Activated CD8-positive, alpha-beta memory T cell treated with anti-CD3 and anti-CD28 coated beads for 36 hours (primary cell): ENCODE measurements at regions not wholly inside any gene's neighbourhood (a gene's known extent, or its start where the extent isn't known, plus 50 kb on each side); places are given as distances from the start of the nearest gene placed in this dataset.

ENCODE experiments used
- CTCF ChIA-PET: fragments of 350-600 bp; sonication (Branson Sonifier 250); formaldehyde crosslinking; loops from one replicate; lab custom pipeline; 2021; ENCODE audit warnings: antibody characterized with exemption; lab: Charles Lee
- POLR2A ChIA-PET: fragments of 350-600 bp; sonication (Branson Sonifier 250); formaldehyde crosslinking; loops from one replicate; lab custom pipeline; 2021; ENCODE audit warnings: antibody characterized with exemption; lab: Charles Lee

DNA sequence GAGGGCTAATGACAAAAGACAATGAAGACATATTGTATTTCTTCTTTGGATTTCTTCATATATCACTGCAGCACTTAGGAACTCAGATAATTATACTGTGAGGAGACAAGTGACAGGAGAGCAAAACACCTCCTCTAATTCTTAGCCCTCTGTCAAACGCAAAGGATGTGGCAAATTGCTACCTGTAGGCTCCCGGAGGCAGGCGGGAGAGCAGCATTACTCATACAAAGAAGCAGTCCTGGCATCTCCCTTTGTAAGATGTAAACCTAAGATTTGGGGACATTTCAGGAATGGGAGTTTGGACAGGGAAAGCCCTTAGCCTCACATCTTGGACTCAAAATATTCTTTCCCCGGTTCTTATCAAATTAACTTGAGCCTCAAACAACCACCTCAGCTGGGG lies 460.8 kb downstream of the SOX2 start:
- ChIA-PET POLR2A (no interaction called here), CTCF (no interaction called here)

DNA sequence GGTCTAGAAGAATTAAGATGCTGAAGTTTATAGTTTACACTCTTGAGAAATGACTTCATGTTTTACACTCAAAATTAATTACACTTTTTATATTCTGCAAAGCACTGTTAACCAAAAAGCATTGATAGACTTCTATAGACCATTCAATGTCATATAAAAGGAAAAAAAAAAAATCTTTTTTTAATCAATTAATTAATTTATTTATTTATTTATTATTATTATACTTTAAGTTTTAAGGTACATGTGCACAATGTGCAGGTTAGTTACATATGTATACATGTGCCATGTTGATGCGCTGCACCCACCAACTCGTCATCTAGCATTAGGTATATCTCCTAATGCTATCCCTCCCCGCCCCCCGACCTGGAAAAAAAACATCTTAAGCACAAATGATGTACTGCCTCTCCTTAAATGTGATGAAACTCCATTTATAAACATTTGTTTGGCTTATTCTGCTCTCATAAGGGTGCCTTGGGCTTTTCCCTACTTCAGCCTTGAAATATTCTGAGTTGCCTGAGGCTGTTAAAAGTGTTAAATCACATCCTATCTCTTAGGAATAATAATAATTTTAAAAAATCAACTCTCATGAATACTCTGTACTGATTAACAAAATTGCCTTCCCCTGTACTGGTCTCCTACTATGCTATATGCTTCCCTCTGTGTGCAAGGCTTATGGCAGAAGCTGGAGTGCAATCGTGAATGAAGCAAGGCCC lies 466.9 kb downstream of the SOX2 start:
- ChIA-PET CTCF (no interaction called here), POLR2A (no interaction called here)

DNA sequence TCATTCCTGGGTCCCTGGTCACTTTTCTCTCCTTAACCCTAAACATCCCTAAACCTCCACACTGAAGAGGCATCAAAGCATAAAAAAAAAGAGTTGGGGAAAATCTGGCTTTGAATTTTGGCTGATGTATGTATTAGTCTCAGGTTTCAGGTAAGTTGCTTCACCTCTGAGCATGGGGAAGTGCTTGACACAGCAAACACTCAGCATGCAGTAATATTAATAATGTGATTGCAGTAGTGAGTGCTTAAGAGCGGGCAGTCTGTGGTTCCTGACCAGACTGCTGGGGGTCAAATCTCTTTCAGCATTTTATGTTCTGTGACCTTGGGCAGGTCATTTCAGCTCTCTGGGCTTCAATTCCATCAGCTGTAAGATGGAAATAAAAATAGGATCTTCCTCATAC lies 467.9 kb downstream of the SOX2 start:
- ChIA-PET CTCF (no interaction called here), POLR2A (no interaction called here)

DNA sequence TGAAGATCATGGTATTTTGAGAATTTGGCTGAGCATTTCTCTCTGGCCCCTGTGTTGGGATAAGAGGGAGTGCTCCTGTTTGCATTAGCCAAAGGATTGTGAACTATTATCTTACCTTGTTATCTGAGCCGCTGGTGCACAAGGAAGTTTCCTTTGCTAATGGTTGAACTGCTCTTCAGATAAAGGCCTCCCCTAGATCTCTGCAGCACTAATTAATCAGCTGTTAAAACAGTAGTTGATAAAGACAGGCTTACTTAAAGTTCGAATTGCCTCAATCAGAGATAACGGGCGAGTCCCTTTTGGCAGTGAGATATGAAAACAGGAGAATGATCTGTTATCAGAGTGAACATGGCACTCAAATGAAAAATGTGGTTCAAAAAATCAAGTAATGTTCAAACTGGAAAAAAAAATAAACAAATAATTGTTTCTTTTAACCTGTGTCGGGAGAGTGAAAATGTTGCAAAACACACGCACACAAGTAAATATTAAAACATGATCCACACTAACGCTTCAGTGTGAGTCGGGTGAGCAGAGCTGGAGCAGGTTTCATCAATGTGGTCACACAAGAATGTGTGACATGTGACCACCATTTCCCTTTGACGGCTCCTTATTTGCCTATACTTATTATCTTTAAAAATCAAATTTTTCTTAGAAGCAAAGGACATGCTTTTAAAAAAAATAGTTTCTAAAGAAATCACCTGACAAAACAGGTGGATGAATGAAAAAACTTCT lies 469.1 kb downstream of the SOX2 start:
- ChIA-PET CTCF (no interaction called here), POLR2A (no interaction called here)

DNA sequence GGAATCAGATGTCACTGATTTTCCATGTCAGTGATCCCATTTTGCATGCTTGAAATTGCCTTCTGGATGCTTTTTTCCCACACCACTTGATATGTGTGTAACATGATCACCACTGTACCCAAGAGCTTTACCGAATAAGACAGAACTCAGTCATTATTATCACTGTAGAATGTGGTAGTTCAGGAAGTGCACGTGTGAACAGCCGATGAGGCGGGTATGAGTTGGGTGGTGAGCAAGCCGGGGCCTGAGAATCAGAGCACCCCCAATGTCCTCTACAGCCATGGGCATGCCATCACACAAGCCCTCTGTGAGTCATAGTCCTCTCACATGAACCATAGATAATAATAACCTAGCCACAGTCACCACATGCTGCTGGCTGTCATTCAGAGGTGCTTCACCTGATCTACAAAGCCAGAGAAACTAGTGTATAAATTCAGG lies 470.8 kb downstream of the SOX2 start:
- POLR2A ChIA-PET, result no interaction called here
- CTCF ChIA-PET, result no interaction called here

DNA sequence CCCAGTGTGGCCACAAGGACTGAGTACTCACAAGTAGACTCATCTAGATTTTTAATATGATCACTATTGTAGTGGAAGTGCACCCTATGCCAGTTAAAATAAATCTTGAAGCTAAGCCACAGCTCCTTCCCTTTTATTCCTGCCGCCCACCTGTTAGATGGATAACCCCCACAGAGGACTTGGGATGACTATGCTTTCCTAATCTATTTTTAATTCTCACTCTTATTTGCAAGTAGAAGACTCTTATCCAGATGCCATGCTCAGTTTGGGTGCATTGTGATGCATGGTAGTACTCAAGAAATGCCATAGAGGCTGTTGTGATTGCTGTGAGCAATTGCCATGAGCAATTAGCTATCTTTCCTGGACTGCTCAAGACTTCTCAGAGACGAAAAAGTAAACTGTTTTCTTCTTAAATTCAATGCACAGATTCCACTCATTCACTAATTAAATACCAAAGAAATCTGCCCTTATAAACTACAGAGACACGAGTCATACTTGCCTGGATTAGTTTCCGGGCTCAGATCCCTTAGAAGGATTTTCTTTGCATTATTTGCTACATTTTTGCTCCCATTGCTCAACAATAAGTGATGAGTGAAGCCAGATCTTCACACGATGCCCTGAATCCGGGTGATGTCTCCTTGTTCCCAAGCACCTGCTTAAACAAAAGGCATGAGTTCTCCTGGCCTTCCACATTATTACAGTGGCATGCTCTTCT lies 472.1 kb downstream of the SOX2 start:
- POLR2A ChIA-PET, result interaction anchor here (0.7 kb wide), 1 partner anchor 1411 kb away, joined by 5 read pairs; no protein-coding TSS in a partner anchor

DNA sequence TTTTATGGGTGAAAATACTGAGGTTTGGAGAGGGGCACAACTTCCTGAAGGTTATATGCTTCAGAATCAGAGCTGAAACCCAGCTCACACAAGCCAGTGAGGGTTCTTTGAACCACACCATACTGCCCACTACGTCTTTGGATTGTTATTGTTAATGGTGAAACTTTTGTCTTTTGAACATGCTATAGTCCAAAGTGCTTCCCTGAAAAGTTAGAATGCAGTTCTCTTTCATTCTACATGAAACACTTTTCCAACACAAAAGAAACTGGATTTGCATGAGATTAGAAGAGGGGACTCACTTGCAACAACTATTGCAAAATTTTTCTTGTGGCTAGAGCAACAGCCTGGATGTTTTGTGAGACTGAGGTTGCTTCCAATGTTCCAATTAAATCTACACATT lies 473.6 kb downstream of the SOX2 start:
- ChIA-PET POLR2A (no interaction called here), CTCF (no interaction called here)

More for the DNA sequence above, 472.1 kb downstream of the SOX2 start:
- CTCF ChIA-PET, result no interaction called here

DNA sequence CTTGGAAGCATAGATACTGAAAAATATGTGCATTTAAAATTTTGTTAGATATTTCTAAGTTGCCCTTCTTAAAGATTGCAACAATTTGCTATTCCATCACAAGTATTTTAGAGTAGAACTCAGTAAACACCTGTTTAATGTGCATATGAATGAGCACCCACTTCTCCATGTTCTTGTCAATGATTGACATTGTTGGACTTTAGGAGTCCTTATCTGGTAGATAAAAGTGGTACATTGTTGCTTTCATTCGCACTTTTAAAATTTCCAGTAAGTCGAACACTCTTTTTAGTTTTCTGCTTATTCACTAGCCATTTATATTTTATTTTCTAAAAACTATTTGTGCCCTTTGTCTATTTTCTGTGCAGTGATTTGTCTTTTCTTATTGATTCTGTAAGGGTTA lies 478.3 kb downstream of the SOX2 start:
- ChIA-PET CTCF (no interaction called here), POLR2A (no interaction called here)

DNA sequence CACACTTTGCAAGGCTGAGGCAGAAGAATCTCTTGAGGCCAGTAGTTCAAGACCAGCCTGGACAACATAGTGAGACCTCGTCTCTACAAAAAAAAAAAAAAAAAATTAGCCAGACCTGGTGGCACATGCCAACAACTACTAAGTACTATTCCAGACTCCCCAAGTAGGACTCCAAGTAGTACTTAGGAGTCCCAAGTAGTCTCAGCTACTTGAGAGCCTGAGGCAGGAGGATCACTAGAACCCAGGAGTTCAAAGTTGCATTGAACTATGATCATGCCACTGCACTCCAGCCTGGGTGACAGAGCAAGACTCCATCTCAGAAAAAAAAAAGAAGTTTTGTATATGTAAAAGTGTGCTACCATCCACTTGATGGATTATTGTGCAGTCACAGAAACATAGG lies 486.6 kb downstream of the SOX2 start:
- ChIA-PET CTCF (no interaction called here), POLR2A (no interaction called here)

DNA sequence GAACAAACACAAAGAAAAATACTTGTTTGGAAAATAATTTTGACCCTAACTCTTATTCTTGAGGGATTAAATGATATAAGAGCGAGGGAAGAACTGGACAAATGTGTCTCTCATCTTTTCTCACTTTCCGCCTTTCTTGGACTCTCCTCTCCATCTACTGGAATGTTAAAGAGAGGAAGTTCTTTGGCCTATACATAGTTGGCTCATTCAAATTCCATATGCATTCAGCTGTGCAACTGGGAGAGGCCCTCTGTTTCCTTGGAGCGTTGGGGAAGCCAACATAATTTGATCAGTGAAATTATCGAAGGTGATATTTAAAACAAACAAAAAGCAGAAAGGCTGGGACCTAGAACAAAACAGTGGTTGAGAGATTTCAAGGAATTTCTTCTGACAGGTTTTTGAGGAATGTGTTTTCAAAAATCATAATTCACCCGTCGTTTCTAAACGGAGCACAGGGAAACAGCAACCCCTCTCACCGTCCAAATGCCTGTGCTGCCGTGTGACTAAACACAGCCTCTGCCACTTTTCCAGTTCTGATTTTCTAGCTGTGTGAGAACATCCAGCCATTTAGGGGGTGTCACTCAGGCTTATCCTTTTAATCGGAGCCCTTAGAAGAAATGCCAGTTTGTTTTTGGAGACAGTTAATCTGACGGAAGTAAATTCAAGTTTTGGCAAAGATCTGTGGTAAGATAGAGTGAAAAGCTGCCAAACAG lies 489.9 kb downstream of the SOX2 start:
- POLR2A ChIA-PET, result no interaction called here
- CTCF ChIA-PET, result no interaction called here

DNA sequence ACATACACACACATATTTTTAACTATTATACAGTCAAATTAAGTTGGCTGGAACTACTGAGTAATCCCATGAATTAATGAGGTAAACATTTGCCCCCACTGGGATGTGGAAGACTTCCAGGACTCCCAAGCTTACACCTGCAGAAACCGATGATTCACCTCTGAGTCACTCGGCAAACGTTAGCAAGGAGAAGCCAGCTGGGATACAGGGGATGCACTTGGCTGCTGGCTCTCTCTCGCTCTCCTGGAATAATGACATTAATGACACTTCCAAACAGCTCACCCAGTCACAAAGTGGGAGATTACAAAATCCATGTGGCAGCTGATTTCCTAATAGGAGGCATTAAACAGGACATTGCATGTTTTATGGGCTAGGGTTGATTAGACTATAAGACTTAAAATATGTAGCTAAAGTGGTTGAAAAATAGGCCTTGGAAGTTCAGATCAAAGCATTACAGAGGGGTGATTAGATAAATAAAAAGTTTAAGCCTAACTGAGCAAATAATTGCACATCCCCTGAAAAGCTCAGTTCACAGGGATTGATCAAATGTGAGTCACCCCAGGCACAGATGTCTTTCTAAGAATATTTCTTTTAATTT lies 500.9 kb downstream of the SOX2 start:
- CTCF ChIA-PET, result no interaction called here
- POLR2A ChIA-PET, result no interaction called here

DNA sequence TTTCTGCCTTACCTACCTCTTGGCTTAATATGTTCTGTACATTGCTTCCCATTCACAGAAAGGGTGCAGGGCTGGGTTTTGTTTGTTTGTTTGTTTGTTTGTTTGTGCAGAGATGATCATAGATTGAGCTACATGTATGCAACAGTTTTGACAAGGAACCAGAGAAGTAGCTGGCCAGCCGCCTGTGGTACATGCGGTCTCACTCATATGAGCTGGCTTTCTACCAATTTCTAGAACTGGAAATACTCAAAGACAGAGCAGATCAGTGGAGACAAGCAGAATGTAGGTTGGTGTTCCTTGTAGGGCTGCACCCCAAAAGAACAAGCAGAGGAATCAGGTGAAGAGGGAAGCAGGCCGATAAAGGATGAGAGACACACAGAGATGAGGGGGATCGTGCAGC lies 502.7 kb downstream of the SOX2 start:
- CTCF ChIA-PET, result no interaction called here
- POLR2A ChIA-PET, result no interaction called here

DNA sequence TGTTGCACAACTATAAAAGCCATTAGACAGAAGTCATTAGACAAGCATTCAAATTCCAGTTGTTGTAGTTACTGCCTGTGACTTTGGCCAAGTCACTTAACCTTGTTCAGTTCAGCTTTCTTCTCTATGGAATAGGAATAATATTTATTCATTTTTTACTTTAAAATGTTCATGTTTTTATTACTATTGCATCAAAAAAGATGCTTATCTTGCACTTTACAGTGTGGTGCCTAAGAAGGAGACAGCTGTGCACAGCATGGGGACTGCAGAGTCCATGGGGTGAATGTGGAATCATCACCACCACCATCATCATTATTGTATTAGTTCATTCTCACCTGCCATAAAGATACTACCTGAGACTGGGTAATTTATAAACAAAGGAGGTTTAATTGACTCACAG lies 504.2 kb downstream of the SOX2 start:
- ChIA-PET CTCF (no interaction called here), POLR2A (no interaction called here)

DNA sequence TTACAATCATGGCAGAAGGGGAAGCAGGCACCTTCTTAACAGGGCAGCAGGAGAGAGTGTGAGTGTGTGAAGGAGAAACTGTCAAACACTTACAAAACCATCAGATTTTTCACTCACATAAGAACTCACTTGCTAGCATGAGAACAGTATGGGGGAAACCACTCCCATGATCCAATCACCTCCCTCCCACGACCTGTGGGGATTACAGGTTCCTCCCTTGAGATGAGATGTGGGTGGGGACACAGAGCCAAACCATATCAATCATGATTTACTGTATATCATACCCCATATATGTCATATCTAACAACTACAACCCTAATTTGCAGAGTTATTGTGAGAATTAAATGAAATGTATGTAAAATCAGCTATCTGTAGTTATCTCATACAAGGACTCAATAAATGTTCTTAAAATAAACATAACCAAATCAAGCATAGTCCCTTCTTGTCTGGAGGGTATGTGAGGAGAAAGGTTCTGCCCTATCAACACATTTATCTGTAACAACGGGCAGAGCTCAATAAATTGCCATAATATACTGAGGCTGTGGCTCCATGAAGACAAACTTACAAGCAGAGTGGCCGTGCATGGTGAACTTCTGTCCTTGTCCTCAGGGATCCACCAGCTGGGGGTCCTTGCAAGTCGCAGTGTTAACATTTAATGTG lies 504.7 kb downstream of the SOX2 start:
- ChIA-PET POLR2A (no interaction called here), CTCF (no interaction called here)

DNA sequence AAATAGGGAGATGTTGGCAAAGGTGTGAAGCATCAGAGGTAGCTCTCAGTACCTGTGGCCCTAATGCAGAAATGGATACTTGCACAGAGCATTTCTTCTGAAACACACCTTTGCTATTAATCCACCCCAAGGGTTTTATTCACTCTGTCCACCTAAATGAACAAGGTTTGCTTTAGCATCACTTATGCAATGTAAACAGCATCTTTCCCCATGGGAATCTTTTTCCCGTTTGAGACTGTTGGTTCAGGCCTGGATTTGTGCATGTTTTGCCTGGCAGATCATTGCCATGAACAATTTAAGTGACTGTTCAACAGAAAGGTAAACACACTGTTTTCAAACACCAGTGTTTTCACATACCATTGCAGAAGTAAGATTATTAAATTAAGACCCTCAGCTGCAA lies 508.3 kb downstream of the SOX2 start:
- POLR2A ChIA-PET, result no interaction called here
- CTCF ChIA-PET, result no interaction called here

DNA sequence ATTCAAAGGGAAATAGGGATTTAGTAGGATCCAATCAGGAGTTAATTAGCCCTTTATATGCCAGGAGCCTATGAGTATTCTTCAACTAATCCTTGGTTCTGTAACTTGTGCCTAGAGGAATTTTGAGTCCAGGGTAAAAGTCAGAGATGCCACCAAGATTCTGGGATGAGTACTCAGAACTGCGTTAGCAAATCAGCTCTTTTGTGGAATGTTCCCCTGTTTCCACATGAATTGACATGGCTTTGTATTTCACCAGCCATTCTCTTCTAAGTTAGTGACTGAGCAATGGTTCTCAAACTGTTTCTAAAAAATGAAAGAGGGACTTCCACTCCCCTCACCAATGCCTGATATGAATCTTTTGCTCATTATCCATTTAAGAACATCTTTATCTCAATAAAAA lies 508.7 kb downstream of the SOX2 start:
- ChIA-PET CTCF (no interaction called here), POLR2A (no interaction called here)

DNA sequence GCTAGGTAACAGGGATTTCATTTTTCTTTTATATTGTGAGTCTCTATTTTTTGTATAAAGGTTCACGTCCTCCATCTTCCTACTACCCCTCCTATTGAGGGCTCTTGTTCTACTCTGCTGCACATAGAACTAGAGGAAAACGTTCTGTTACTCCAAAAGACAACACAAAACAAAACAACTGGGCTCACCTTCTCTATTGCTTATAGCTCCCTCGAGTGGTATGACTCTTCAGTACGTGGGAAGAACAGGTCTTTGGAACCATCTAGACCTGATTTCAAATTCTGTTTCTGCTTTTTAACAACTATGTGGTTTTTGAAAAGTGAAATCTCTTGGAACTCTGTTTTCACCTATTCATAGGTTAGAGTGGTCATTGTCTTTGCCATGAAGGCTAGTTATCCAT lies 515.3 kb downstream of the SOX2 start:
- CTCF ChIA-PET, result no interaction called here
- POLR2A ChIA-PET, result no interaction called here

DNA sequence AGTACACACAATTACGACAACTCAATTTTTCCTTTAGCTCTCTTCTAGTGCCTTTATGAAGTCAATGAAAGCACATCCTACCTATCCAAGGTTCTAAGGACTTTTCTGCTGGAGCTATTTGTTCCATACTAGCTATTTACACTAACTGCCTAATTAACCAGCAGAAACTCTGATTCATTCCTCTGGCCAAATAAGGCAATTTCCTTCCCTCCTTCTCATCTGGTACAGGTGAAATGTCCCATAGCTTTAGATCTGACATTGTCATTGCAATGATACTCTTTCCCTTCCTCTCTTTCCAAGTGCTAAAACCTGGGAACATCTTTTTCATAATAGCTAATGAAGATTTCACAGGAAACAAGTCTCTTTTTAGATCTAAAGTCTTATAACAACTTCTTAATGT lies 521.7 kb downstream of the SOX2 start:
- ChIA-PET POLR2A (no interaction called here), CTCF (no interaction called here)

DNA sequence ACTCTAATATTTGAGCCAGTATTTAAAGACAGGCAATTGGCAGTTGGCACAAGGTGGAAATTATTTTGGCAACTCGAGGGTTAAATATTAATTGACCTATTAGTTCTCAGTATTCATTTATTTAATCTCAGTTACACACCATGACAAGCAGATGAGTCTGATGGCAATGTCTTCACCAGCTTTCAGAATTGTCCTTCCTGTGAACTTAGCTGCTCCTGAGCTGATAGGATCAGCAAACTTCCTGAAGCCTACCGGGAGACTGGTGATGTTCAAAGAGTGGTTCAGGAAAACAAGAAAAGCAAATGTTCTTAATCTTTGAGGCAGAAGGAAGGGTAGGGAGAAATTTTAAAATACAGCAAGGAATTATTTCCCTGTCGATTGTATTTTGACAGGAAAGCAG lies 522.2 kb downstream of the SOX2 start:
- CTCF ChIA-PET, result no interaction called here
- POLR2A ChIA-PET, result no interaction called here
